GM12891 (cell line): ENCODE measurements at regions not wholly inside any gene's neighbourhood (a gene's known extent, or its start where the extent isn't known, plus 50 kb on each side); places are given as distances from the start of the nearest gene placed in this dataset.
"Not testable (repeated sequence)": the region's sequence is repeated elsewhere in the genome, so short reads cannot be mapped to it uniquely, and the experiment has no call there.

Experiments used
- POLR2A ChIP-seq: IDR thresholded peaks from 2 replicates; pipeline ENCODE4 v1.6.1; 2011; ENCODE audit warnings: low read depth, low read length, control low read depth
- POLR2AphosphoS5 ChIP-seq: IDR thresholded peaks from 2 replicates; pipeline ENCODE4 v1.6.1; 2011; ENCODE audit warnings: low read depth, low read length, control low read depth
- POU2F2 ChIP-seq: IDR thresholded peaks from 2 replicates; pipeline ENCODE4 v1.6.1; 2011; ENCODE audit warnings: low read depth, mild to moderate bottlenecking, control low read depth, low read length, moderate library complexity

GRCh38 chr1:149724618-149725302, 57.7 kb upstream of the FCGR1A start:
- not testable (repeated sequence) for TF ChIP-seq POLR2A, POU2F2, POLR2AphosphoS5
